ENCODE measurements at regions not wholly inside any gene's neighbourhood (a gene's known extent, or its start where the extent isn't known, plus 50 kb on each side); places are given as distances from the start of the nearest gene placed in this dataset.

DNA sequence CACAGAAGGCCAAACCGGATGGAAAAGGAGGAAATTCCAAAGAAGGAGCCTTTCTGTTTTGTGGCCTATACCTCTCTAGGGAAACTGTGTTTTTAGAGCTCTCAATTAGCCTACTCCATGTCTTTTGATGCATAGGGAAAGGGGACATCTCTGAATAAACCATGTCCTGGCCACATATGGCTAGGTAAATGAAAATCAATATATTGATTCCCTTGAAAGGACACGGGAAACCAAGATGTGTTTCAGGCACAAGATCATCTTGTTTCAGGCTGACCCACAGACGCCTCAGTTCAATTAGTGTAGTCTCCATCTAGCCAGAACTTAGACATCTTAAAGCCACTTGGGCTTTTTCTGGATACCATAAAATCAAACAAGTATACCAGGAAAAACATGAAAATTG, 363.1 kb downstream of the ENC1 start:
- no peaks in the 10 kb centered on the region for H3K9me3 ChIP-seq (ENCODE audit: control insufficient read depth, low read length)
- H3K4me3 ChIP-seq (ENCODE audit: extremely low read depth, insufficient read depth, low read length, poor library complexity, severe bottlenecking) = no peak overlapping the region
- WGBS, 2 experiments (ENCODE audit: insufficient coverage in 2 of 2) = 89 to 93% methylated on average over 2 to 3 of the region's 3 CpGs
- no peak overlapping the region for H3K27ac ChIP-seq (ENCODE audit: low read depth, low read length, severe bottlenecking)
- H3K4me1 ChIP-seq (ENCODE audit: control insufficient read depth, insufficient read depth, low read length, poor library complexity, severe bottlenecking) = peaks cover 6% of the 10 kb centered on the region
- no peaks in the 10 kb centered on the region for H3K36me3 ChIP-seq (ENCODE audit: control insufficient read depth, insufficient read depth, low read length)

GRCh38 chr5:74275171-74275992, 365.1 kb downstream of the ENC1 start:
- Histone ChIP-seq H3K36me3 (ENCODE audit: control insufficient read depth, insufficient read depth, low read length) (no peaks in the 10 kb centered on the region), H3K27ac (ENCODE audit: low read depth, low read length, severe bottlenecking) (no peak overlapping the region), H3K9me3 (ENCODE audit: control insufficient read depth, low read length) (no peaks in the 10 kb centered on the region), H3K4me3 (ENCODE audit: extremely low read depth, insufficient read depth, low read length, poor library complexity, severe bottlenecking) (no peak overlapping the region), H3K4me1 (ENCODE audit: control insufficient read depth, insufficient read depth, low read length, poor library complexity, severe bottlenecking) (peaks cover 12% of the 10 kb centered on the region)
- 84 to 92% methylated on average over 5 of the region's 7 CpGs for WGBS, 2 experiments (ENCODE audit: insufficient coverage in 2 of 2)

- H3K9me3 ChIP-seq (ENCODE audit: control insufficient read depth, low read length) = no peaks in the 10 kb centered on the region
- no peak overlapping the region for H3K27ac ChIP-seq (ENCODE audit: low read depth, low read length, severe bottlenecking)
- H3K4me1 ChIP-seq (ENCODE audit: control insufficient read depth, insufficient read depth, low read length, poor library complexity, severe bottlenecking) = peaks cover 12% of the 10 kb centered on the region
- WGBS, 2 experiments (ENCODE audit: insufficient coverage in 2 of 2) = 80 to 100% methylated on average over 1 of the region's 3 CpGs
- no peaks in the 10 kb centered on the region for H3K36me3 ChIP-seq (ENCODE audit: control insufficient read depth, insufficient read depth, low read length)
- no peak overlapping the region for H3K4me3 ChIP-seq (ENCODE audit: extremely low read depth, insufficient read depth, low read length, poor library complexity, severe bottlenecking)
These were observed 366.2 kb downstream of the ENC1 start for GRCh38 chr5:74274326-74274725.

DNA sequence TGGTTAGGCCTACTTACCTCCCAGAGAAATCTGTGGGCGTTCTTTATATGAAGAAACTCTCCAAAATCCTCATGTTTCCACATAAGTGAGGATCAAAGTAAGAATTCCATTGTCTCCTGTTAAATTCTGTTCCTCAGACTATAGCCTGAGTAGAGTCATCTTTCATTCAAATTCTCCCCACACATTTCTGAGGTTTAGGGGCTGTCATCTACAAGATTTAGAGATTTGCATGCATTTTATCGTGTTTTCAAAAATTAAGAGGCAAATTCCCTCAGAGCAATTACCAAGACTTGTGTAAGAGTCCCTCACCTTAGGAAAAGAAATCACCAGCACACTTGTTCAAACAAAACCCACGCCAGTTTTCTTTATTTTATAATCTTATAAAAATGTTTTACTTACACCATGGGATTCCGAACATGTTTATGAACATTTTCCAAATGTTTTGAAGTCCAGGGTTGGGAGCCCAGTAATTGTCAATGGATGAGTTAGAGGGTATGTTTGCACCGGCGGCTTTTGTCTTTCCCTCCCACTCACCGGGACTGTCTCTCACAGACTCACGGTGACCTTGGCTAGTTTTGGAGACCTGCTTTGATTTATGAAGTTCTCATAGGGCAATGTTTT, 367.6 kb downstream of the ENC1 start:
- no peaks in the 10 kb centered on the region for H3K9me3 ChIP-seq (ENCODE audit: control insufficient read depth, low read length)
- no peaks in the 10 kb centered on the region for H3K36me3 ChIP-seq (ENCODE audit: control insufficient read depth, insufficient read depth, low read length)
- WGBS, 2 experiments (ENCODE audit: insufficient coverage in 2 of 2) = 92% methylated on average over 2 of the region's 8 CpGs; no CpG with 5 or more reads in 1 of the 2 experiments
- no peak overlapping the region for H3K27ac ChIP-seq (ENCODE audit: low read depth, low read length, severe bottlenecking)
- H3K4me1 ChIP-seq (ENCODE audit: control insufficient read depth, insufficient read depth, low read length, poor library complexity, severe bottlenecking) = peaks cover 12% of the 10 kb centered on the region
- no peak overlapping the region for H3K4me3 ChIP-seq (ENCODE audit: extremely low read depth, insufficient read depth, low read length, poor library complexity, severe bottlenecking)

- Histone ChIP-seq H3K27ac (ENCODE audit: low read depth, low read length, severe bottlenecking) (peak overlapping the region; percentile 74), H3K4me3 (ENCODE audit: extremely low read depth, insufficient read depth, low read length, poor library complexity, severe bottlenecking) (no peak overlapping the region), H3K4me1 (ENCODE audit: control insufficient read depth, insufficient read depth, low read length, poor library complexity, severe bottlenecking) (peaks cover 12% of the 10 kb centered on the region), H3K36me3 (ENCODE audit: control insufficient read depth, insufficient read depth, low read length) (no peaks in the 10 kb centered on the region), H3K9me3 (ENCODE audit: control insufficient read depth, low read length) (no peaks in the 10 kb centered on the region)
- 80% methylated on average over 1 of the region's 2 CpGs; no CpG with 5 or more reads in 1 of the 2 experiments for WGBS, 2 experiments (ENCODE audit: insufficient coverage in 2 of 2)
These were observed 368.3 kb downstream of the ENC1 start for GRCh38 chr5:74272024-74272775.

- Histone ChIP-seq H3K4me1 (ENCODE audit: control insufficient read depth, insufficient read depth, low read length, poor library complexity, severe bottlenecking) (peaks cover 12% of the 10 kb centered on the region), H3K9me3 (ENCODE audit: control insufficient read depth, low read length) (no peaks in the 10 kb centered on the region), H3K36me3 (ENCODE audit: control insufficient read depth, insufficient read depth, low read length) (no peaks in the 10 kb centered on the region), H3K27ac (ENCODE audit: low read depth, low read length, severe bottlenecking) (no peak overlapping the region), H3K4me3 (ENCODE audit: extremely low read depth, insufficient read depth, low read length, poor library complexity, severe bottlenecking) (no peak overlapping the region)
- 91% methylated on average over 5 of the region's 5 CpGs; no CpG with 5 or more reads in 1 of the 2 experiments for WGBS, 2 experiments (ENCODE audit: insufficient coverage in 2 of 2)
These were observed 372.2 kb downstream of the ENC1 start for GRCh38 chr5:74268297-74268696.

GRCh38 chr5:74266836-74267235, 373.7 kb downstream of the ENC1 start:
- H3K4me1 ChIP-seq (ENCODE audit: control insufficient read depth, insufficient read depth, low read length, poor library complexity, severe bottlenecking) = peaks cover under 1% of the 10 kb centered on the region
- WGBS, 2 experiments (ENCODE audit: insufficient coverage in 2 of 2) = 82 to 83% methylated on average over 2 of the region's 5 CpGs
- no peaks in the 10 kb centered on the region for H3K9me3 ChIP-seq (ENCODE audit: control insufficient read depth, low read length)
- no peak overlapping the region for H3K4me3 ChIP-seq (ENCODE audit: extremely low read depth, insufficient read depth, low read length, poor library complexity, severe bottlenecking)
- no peaks in the 10 kb centered on the region for H3K36me3 ChIP-seq (ENCODE audit: control insufficient read depth, insufficient read depth, low read length)
- no peak overlapping the region for H3K27ac ChIP-seq (ENCODE audit: low read depth, low read length, severe bottlenecking)

DNA sequence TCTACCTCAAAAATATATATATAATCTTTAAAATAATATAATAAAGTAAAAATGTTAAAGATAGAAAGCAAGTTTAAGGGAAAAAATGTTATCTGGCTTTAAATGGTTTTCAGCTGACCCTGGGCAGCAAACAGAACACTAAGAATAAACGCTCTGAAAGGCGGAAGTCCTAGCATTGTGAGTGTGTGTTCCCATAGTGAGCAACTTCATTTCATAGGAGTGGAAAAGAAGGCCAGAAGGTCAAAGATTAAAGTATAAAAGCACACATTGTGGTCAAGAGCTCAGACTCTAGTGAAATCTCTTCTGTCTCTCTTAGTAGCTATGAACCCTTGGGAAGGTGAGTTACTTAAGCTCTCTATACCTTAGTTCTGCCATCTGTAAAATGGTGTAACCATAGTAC, 374.4 kb downstream of the ENC1 start:
- 95 to 100% methylated on average over 2 of the region's 2 CpGs for WGBS, 2 experiments (ENCODE audit: insufficient coverage in 2 of 2)
- Histone ChIP-seq H3K9me3 (ENCODE audit: control insufficient read depth, low read length) (no peaks in the 10 kb centered on the region), H3K36me3 (ENCODE audit: control insufficient read depth, insufficient read depth, low read length) (no peaks in the 10 kb centered on the region), H3K27ac (ENCODE audit: low read depth, low read length, severe bottlenecking) (no peak overlapping the region), H3K4me1 (ENCODE audit: control insufficient read depth, insufficient read depth, low read length, poor library complexity, severe bottlenecking) (no peaks in the 10 kb centered on the region), H3K4me3 (ENCODE audit: extremely low read depth, insufficient read depth, low read length, poor library complexity, severe bottlenecking) (no peak overlapping the region)

GRCh38 chr5:74262544-74263207, 377.9 kb downstream of the ENC1 start:
- Histone ChIP-seq H3K4me3 (ENCODE audit: extremely low read depth, insufficient read depth, low read length, poor library complexity, severe bottlenecking) (no peak overlapping the region), H3K36me3 (ENCODE audit: control insufficient read depth, insufficient read depth, low read length) (no peaks in the 10 kb centered on the region), H3K27ac (ENCODE audit: low read depth, low read length, severe bottlenecking) (no peak overlapping the region), H3K9me3 (ENCODE audit: control insufficient read depth, low read length) (no peaks in the 10 kb centered on the region), H3K4me1 (ENCODE audit: control insufficient read depth, insufficient read depth, low read length, poor library complexity, severe bottlenecking) (no peaks in the 10 kb centered on the region)
- WGBS, 2 experiments (ENCODE audit: insufficient coverage in 2 of 2) = 83 to 100% methylated on average over 1 of the region's 1 CpG

GRCh38 chr5:74261866-74262265, 378.7 kb downstream of the ENC1 start:
- H3K27ac ChIP-seq (ENCODE audit: low read depth, low read length, severe bottlenecking) = no peak overlapping the region
- no peaks in the 10 kb centered on the region for H3K9me3 ChIP-seq (ENCODE audit: control insufficient read depth, low read length)
- H3K4me3 ChIP-seq (ENCODE audit: extremely low read depth, insufficient read depth, low read length, poor library complexity, severe bottlenecking) = no peak overlapping the region
- no peaks in the 10 kb centered on the region for H3K36me3 ChIP-seq (ENCODE audit: control insufficient read depth, insufficient read depth, low read length)
- WGBS, 2 experiments (ENCODE audit: insufficient coverage in 2 of 2) = 93 to 97% methylated on average over 2 to 3 of the region's 3 CpGs
- H3K4me1 ChIP-seq (ENCODE audit: control insufficient read depth, insufficient read depth, low read length, poor library complexity, severe bottlenecking) = no peaks in the 10 kb centered on the region

Data from mesodermal cell (in vitro differentiated cells).